Karpas-422 (cell line): ENCODE measurements at regions not wholly inside any gene's neighbourhood (a gene's known extent, or its start where the extent isn't known, plus 50 kb on each side); places are given as distances from the start of the nearest gene placed in this dataset.

Experiments used
- DNase-seq: peaks from one replicate; pipeline ENCODE4 v3.0.0-alpha.2; 2015
- H2AFZ ChIP-seq: fragments of 200-600 bp; sonication (generic); 2 replicates; pipeline ENCODE4 v1.6.1; 2014; ENCODE audit warnings: antibody characterized with exemption, low read length, mixed read lengths
- H3K27ac ChIP-seq: fragments of 200-600 bp; sonication (generic); 2 replicates; pipeline ENCODE4 v1.5.1; 2014; ENCODE audit warnings: mild to moderate bottlenecking, low read length, moderate library complexity
- H3K27me3 ChIP-seq: fragments of 200-600 bp; sonication (generic); 2 replicates; pipeline ENCODE4 v1.6.1; 2014; ENCODE audit warnings: low read length, mixed read lengths
- H3K36me3 ChIP-seq: fragments of 200-600 bp; sonication (generic); 2 replicates; pipeline ENCODE4 v1.6.1; 2014; ENCODE audit warnings: low read length, mixed read lengths; ENCODE audit not compliant: insufficient read depth
- H3K4me1 ChIP-seq: fragments of 200-600 bp; sonication (generic); 2 replicates; pipeline ENCODE4 v1.6.1; 2014; ENCODE audit warnings: mild to moderate bottlenecking, low read length, mixed read lengths
- H3K4me2 ChIP-seq: fragments of 200-600 bp; sonication (generic); 2 replicates; pipeline ENCODE4 v1.6.1; 2014; ENCODE audit warnings: low read length, low read depth, mild to moderate bottlenecking; ENCODE audit not compliant: poor library complexity, severe bottlenecking
- H3K4me3 ChIP-seq: fragments of 200-600 bp; sonication (generic); 2 replicates; pipeline ENCODE4 v1.5.1; 2014; ENCODE audit warnings: mild to moderate bottlenecking, antibody characterized with exemption, low read length, mixed read lengths
- H3K79me2 ChIP-seq: fragments of 200-600 bp; sonication (generic); 2 replicates; pipeline ENCODE4 v1.6.1; 2014; ENCODE audit warnings: mild to moderate bottlenecking, low read length, mixed read lengths
- H3K9ac ChIP-seq: fragments of 200-600 bp; sonication (generic); 2 replicates; pipeline ENCODE4 v1.6.0; 2014; ENCODE audit warnings: low read length
- H3K9me2 ChIP-seq: fragments of 200-600 bp; sonication (generic), shearing (Covaris generic); replicated peaks from 2 replicates; pipeline ENCODE4 v1.6.0; 2014; ENCODE audit warnings: mild to moderate bottlenecking, low read length, moderate library complexity; ENCODE audit not compliant: insufficient read depth
- H3K9me3 ChIP-seq: fragments of 300-700, 200-600 bp; sonication (generic); 2 replicates; pipeline ENCODE4 v1.6.1; 2014; ENCODE audit warnings: low read length, mixed read lengths
- H4K20me1 ChIP-seq: fragments of 200-600 bp; sonication (generic); 2 replicates; pipeline ENCODE4 v1.6.1; 2014; ENCODE audit warnings: mild to moderate bottlenecking, antibody characterized with exemption, low read length, low read depth; ENCODE audit not compliant: insufficient read depth

DNA sequence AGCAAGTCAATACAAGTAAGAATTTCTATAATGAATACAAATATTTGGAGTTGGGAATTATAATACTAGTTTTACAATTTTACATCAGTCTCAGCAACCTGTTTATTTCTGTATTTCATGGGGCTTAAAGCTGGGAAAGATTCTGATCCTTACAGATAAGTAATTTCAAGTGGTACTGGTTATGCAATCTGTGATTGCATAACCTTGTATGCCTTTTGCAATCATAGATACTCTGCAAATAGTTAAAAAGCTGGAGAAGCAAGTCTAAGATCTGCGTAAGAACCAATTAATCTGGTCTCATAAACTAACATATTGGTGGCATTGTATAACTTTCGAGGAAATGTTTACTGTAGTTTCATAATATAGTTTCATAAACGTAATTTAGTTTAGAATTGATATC, 198.3 kb upstream of the PGR start:
- H3K4me2 ChIP-seq: no peak overlapping the region
- H3K27ac ChIP-seq: no peak overlapping the region
- H3K9me2 ChIP-seq: no peaks in the 10 kb centered on the region
- no peak overlapping the region for H3K4me3 ChIP-seq
- H3K36me3 ChIP-seq: no peaks in the 10 kb centered on the region
- no peak overlapping the region for H3K9ac ChIP-seq
- H4K20me1 ChIP-seq: no peaks in the 10 kb centered on the region
- H3K27me3 ChIP-seq: no peaks in the 10 kb centered on the region
- H3K79me2 ChIP-seq: no peaks in the 10 kb centered on the region
- peaks cover 67% of the 10 kb centered on the region for H3K9me3 ChIP-seq
- DNase-seq: no peak
- no peak overlapping the region for H2AFZ ChIP-seq
- H3K4me1 ChIP-seq: no peaks in the 10 kb centered on the region

DNA sequence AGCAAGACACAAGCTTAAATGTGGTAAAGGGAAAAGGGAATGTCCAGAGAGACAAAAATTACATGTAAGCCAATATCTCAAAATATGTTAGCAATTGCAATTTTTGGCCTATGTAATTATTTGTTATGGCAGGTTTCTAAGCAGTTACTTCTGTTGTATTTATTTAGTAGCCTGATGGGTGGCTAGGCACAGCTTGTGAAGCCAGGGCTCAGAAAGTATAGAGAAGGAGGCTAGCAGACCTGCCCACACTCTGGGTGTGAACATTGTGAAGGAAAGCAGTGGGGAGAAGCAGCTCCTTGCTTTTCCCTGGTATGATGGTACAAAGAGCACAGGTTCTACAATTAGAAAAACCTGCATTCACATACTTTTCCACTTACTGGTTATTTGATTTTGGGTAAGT, 196.5 kb upstream of the PGR start:
- H3K9me2 ChIP-seq: no peaks in the 10 kb centered on the region
- H3K79me2 ChIP-seq: no peaks in the 10 kb centered on the region
- H3K4me1 ChIP-seq: no peaks in the 10 kb centered on the region
- no peak overlapping the region for H2AFZ ChIP-seq
- no peak overlapping the region for H3K4me3 ChIP-seq
- H3K4me2 ChIP-seq: no peak overlapping the region
- no peak overlapping the region for H3K9ac ChIP-seq
- DNase-seq: no peak
- no peaks in the 10 kb centered on the region for H3K36me3 ChIP-seq
- peaks cover 66% of the 10 kb centered on the region for H3K9me3 ChIP-seq
- H3K27ac ChIP-seq: no peak overlapping the region
- H4K20me1 ChIP-seq: no peaks in the 10 kb centered on the region
- no peaks in the 10 kb centered on the region for H3K27me3 ChIP-seq

GRCh38 chr11:101323997-101324396, 194.4 kb upstream of the PGR start:
- H2AFZ ChIP-seq: no peak overlapping the region
- no peak overlapping the region for H3K4me3 ChIP-seq
- no peak overlapping the region for H3K9ac ChIP-seq
- H4K20me1 ChIP-seq: no peaks in the 10 kb centered on the region
- no peak overlapping the region for H3K27ac ChIP-seq
- no peak for DNase-seq
- H3K9me2 ChIP-seq: no peaks in the 10 kb centered on the region
- H3K4me1 ChIP-seq: no peaks in the 10 kb centered on the region
- peaks cover 70% of the 10 kb centered on the region for H3K9me3 ChIP-seq
- no peaks in the 10 kb centered on the region for H3K79me2 ChIP-seq
- H3K4me2 ChIP-seq: no peak overlapping the region
- H3K36me3 ChIP-seq: no peaks in the 10 kb centered on the region
- H3K27me3 ChIP-seq: no peaks in the 10 kb centered on the region

DNA sequence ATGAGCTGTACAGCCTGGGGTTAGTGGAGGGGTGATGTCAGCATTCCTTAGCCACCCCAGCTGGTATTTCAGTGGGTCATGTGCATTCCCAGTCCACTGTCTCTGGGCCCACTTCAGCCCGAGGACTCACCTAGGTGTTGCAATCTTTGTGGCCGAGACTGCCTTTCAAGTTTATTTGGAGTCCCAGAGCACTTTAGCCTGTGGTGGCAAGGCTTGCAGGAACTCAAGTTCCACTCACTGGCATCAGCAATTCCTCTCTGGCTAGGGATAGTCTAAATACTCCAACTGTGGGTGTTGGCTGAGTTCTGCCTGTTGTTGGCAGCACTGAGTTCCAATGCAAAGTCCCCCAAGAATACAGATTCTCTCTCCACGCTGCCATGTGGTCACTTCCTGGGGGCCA, 191.6 kb upstream of the PGR start:
- DNase-seq: no peak
- H4K20me1 ChIP-seq: no peaks in the 10 kb centered on the region
- no peak overlapping the region for H3K4me3 ChIP-seq
- no peaks in the 10 kb centered on the region for H3K79me2 ChIP-seq
- no peaks in the 10 kb centered on the region for H3K4me1 ChIP-seq
- H3K9me2 ChIP-seq: no peaks in the 10 kb centered on the region
- H3K36me3 ChIP-seq: no peaks in the 10 kb centered on the region
- H3K27ac ChIP-seq: no peak overlapping the region
- H3K4me2 ChIP-seq: no peak overlapping the region
- no peak overlapping the region for H2AFZ ChIP-seq
- peaks cover 71% of the 10 kb centered on the region for H3K9me3 ChIP-seq
- no peaks in the 10 kb centered on the region for H3K27me3 ChIP-seq
- H3K9ac ChIP-seq: no peak overlapping the region

GRCh38 chr11:101306721-101307120, 177.1 kb upstream of the PGR start:
- Histone ChIP-seq H3K27ac (no peak overlapping the region), H3K4me3 (no peak overlapping the region), H3K4me1 (no peaks in the 10 kb centered on the region), H3K79me2 (no peaks in the 10 kb centered on the region), H3K9ac (no peak overlapping the region), H2AFZ (no peak overlapping the region), H3K36me3 (no peaks in the 10 kb centered on the region), H3K4me2 (no peak overlapping the region), H4K20me1 (no peaks in the 10 kb centered on the region), H3K27me3 (no peaks in the 10 kb centered on the region), H3K9me2 (no peaks in the 10 kb centered on the region), H3K9me3 (peaks cover 35% of the 10 kb centered on the region; the same call in 1 of the 2 replicates)
- no peak for DNase-seq

- H3K4me2 ChIP-seq: no peak overlapping the region
- no peak for DNase-seq
- H3K9ac ChIP-seq: no peak overlapping the region
- H3K79me2 ChIP-seq: no peaks in the 10 kb centered on the region
- H3K9me2 ChIP-seq: no peaks in the 10 kb centered on the region
- no peaks in the 10 kb centered on the region for H3K27me3 ChIP-seq
- H2AFZ ChIP-seq: no peak overlapping the region
- no peak overlapping the region for H3K27ac ChIP-seq
- H3K4me3 ChIP-seq: no peak overlapping the region
- H4K20me1 ChIP-seq: no peaks in the 10 kb centered on the region
- peaks cover 44% of the 10 kb centered on the region for H3K9me3 ChIP-seq
- no peaks in the 10 kb centered on the region for H3K36me3 ChIP-seq
- H3K4me1 ChIP-seq: no peaks in the 10 kb centered on the region
Measured at GRCh38 chr11:101305496-101305895, 175.9 kb upstream of the PGR start.

- no peak overlapping the region for H3K27ac ChIP-seq
- H3K9me3 ChIP-seq: peaks cover 60% of the 10 kb centered on the region
- no peaks in the 10 kb centered on the region for H3K36me3 ChIP-seq
- no peak for DNase-seq
- no peak overlapping the region for H3K4me2 ChIP-seq
- H3K4me3 ChIP-seq: no peak overlapping the region
- H2AFZ ChIP-seq: no peak overlapping the region
- no peaks in the 10 kb centered on the region for H3K27me3 ChIP-seq
- H3K79me2 ChIP-seq: no peaks in the 10 kb centered on the region
- no peaks in the 10 kb centered on the region for H3K4me1 ChIP-seq
- no peaks in the 10 kb centered on the region for H4K20me1 ChIP-seq
- no peak overlapping the region for H3K9ac ChIP-seq
- H3K9me2 ChIP-seq: no peaks in the 10 kb centered on the region
Measured at GRCh38 chr11:101299210-101299609, 169.6 kb upstream of the PGR start.

DNA sequence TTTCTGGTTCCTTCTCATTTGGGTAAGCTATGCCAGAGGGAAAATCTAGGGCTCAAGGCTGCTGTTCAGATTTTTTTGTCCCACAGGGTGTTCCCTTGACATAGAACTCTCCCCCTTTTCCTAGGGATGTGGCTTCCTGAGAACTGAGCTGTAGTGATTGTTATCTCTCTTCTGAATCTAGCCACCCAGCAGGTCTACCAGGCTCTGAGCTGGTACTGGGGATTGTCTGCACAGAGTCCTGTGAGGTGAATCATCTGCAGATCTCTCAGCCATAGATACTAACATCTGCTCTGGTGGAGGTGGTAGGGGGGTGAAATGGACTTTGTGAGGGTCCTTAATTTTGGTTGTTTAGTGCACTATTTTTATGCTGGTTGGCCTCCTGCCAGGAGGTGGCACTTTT, 167.3 kb upstream of the PGR start:
- H3K4me1 ChIP-seq: no peaks in the 10 kb centered on the region
- no peaks in the 10 kb centered on the region for H3K36me3 ChIP-seq

DNA sequence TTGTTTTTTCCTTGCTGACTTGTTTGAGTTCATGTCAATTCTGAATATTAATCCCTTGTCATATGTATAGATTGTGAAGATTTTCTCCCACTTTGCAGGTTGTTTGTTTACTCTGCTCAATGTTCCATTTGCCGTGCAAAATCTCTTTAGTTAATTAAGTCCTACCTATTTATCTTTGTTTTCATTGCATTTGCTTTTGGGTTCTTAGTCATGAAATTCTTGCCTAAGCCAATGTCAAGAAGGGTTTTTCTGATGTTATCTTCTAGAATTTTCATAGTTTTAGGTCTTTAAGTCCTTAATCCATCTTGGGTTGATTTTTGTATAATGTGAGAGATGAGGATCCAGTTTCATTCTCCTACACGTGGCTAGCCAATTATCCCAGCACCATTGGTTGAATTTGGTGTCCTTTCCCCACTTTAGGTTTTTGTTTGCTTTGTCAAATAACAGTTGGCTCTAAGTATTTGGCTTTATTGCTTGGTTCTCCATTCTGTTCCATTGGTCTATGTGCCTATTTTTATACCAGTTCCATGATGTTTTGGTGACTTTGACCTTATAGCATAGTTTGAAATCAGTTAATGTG, 163.1 kb upstream of the PGR start:
- no peaks in the 10 kb centered on the region for H3K4me1 ChIP-seq
- H2AFZ ChIP-seq: no peak overlapping the region
- H3K9me2 ChIP-seq: no peaks in the 10 kb centered on the region
- no peaks in the 10 kb centered on the region for H3K27me3 ChIP-seq
- peaks cover 71% of the 10 kb centered on the region for H3K9me3 ChIP-seq
- no peak overlapping the region for H3K4me2 ChIP-seq
- no peak overlapping the region for H3K9ac ChIP-seq
- no peak overlapping the region for H3K4me3 ChIP-seq
- no peaks in the 10 kb centered on the region for H4K20me1 ChIP-seq
- no peak overlapping the region for H3K27ac ChIP-seq
- no peak for DNase-seq
- no peaks in the 10 kb centered on the region for H3K36me3 ChIP-seq
- H3K79me2 ChIP-seq: no peaks in the 10 kb centered on the region

More for the DNA sequence above, 167.3 kb upstream of the PGR start:
- Histone ChIP-seq H4K20me1 (no peaks in the 10 kb centered on the region), H3K9ac (no peak overlapping the region), H3K79me2 (no peaks in the 10 kb centered on the region), H3K9me2 (no peaks in the 10 kb centered on the region), H3K4me2 (no peak overlapping the region), H3K27ac (no peak overlapping the region), H3K9me3 (peaks cover 73% of the 10 kb centered on the region), H3K4me3 (no peak overlapping the region), H3K27me3 (no peaks in the 10 kb centered on the region), H2AFZ (no peak overlapping the region)
- no peak for DNase-seq
